ENCODE measurements at regions not wholly inside any gene's neighbourhood (a gene's known extent, or its start where the extent isn't known, plus 50 kb on each side); places are given as distances from the start of the nearest gene placed in this dataset.

DNA sequence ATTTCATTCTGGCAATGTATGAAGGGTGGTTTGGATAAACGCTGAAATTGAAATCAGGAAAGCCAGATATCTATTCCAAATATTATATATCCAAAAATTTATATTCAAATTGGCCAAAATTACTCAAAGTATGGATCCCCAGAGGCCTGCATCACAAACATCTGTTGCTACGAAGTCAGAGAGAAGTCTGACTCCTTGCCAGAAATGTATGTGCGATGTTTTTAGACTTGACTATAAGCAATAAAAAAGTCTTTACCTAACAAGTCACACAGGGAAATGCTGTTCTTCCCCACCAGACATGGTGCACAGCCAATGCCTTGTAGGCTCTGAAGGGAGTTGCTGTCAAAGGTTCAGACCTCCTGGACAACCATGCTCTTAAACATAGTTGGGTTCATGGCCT lies 533.1 kb downstream of the OTOL1 start:
- Mint-ChIP-seq H3K9me3 (peaks cover 18% of the 10 kb centered on the region), H3K27me3 (ENCODE audit: low read depth) (no peaks in the 10 kb centered on the region), H3K4me3 (no peak overlapping the region), H3K4me1 (ENCODE audit: low read depth) (no peaks in the 10 kb centered on the region), H3K36me3 (ENCODE audit: insufficient read depth) (no peaks in the 10 kb centered on the region)
- no peak for ATAC-seq
- no peak for DNase-seq

DNA sequence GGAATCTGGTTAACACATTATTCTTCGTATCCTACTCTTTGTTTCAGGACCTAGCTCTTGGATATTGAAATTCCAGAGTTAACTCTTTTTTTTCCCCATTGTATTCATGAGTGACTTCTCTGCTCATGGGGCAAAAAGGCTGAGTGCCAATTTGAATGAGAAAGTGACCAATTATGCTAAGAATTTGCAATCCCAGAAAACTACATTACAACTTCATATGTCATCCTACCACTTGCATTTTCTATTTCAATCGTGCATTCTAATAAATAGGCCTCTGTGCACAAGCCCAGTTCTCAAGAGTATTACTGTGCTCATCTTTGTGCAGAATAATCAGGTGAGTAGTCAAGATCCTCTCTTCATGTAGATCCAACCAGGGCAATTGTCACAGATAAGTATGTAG lies 537.8 kb downstream of the OTOL1 start:
- peaks cover 12% of the 10 kb centered on the region for H3K9me3 Mint-ChIP-seq
- H3K4me3 Mint-ChIP-seq: no peak overlapping the region
- no peaks in the 10 kb centered on the region for H3K36me3 Mint-ChIP-seq (ENCODE audit: insufficient read depth)
- H3K27me3 Mint-ChIP-seq (ENCODE audit: low read depth): no peaks in the 10 kb centered on the region
- DNase-seq: no peak
- H3K4me1 Mint-ChIP-seq (ENCODE audit: low read depth): no peaks in the 10 kb centered on the region
- no peak for ATAC-seq

DNA sequence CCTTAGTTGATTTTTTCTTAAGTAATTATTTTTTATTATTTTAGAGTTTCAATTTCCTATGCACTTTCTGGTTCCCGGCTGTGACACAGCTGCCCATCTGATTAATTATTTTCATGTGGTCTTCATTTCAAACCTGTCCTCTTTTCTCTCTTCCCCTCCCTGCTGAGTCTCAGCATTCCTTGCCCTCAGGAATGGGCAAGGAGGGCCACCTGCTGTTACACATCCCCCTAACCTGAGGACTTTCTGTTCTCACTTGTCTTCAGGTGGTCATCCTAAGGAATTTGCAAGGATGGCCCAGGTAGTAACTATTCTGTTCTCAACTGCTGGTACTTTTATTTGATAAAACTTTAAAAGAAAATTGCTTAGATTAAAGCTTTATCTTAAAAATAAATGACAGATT lies 545.0 kb downstream of the OTOL1 start:
- H3K27me3 Mint-ChIP-seq (ENCODE audit: low read depth): no peaks in the 10 kb centered on the region
- no peaks in the 10 kb centered on the region for H3K36me3 Mint-ChIP-seq (ENCODE audit: insufficient read depth)
- H3K4me1 Mint-ChIP-seq (ENCODE audit: low read depth): no peaks in the 10 kb centered on the region
- DNase-seq (no peak), ATAC-seq (no peak)
- peaks cover 12% of the 10 kb centered on the region for H3K9me3 Mint-ChIP-seq
- no peak overlapping the region for H3K4me3 Mint-ChIP-seq

DNA sequence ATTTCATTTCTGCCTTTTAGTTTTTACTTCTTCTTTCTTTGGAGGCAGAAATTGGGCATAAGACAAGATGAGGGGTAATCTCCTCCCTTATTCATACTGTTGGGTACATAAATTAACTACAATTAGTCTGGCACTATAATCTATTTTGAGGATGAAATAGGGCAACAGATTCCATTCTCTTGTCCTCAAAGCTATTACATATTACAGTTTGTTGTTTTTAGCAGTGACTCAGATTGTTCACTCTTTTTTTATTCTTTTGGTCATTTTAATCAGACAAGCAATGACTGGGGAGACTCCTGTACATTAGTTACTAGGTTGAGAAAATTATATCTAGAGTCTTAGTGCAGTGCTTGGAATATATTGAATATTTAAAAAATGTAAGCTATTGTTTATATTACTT lies 556.0 kb downstream of the OTOL1 start:
- no peak for DNase-seq
- H3K9me3 Mint-ChIP-seq: peaks cover 20% of the 10 kb centered on the region
- no peaks in the 10 kb centered on the region for H3K4me1 Mint-ChIP-seq (ENCODE audit: low read depth)
- ATAC-seq: no peak
- H3K36me3 Mint-ChIP-seq (ENCODE audit: insufficient read depth): no peaks in the 10 kb centered on the region
- H3K27me3 Mint-ChIP-seq (ENCODE audit: low read depth): no peaks in the 10 kb centered on the region
- no peak overlapping the region for H3K4me3 Mint-ChIP-seq

DNA sequence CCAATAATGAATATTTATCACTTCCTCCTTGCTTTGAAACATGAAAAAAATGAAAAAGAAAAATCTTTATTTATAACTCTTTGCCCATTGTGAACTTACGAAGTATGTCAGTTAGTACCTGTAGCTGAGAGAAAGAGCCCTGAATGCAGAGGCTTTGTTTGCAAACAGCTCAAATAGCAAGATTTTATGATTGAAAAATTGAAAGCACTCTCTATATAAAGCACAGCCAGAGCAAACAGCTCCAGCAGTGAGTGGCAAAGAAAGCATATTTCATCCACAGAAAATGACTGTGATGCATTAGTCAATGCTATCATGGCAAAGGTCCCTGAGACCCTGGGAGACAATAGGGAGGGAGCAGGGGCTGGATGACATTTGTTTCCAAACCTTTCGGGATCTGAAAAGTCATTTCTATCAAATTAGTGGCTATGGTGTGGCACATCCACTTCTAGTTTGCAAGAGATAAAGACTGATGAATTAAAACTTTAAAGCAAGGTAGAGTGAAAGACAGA lies 576.1 kb downstream of the OTOL1 start:
- ATAC-seq: no peak
- Mint-ChIP-seq H3K4me1 (ENCODE audit: low read depth) (no peaks in the 10 kb centered on the region), H3K36me3 (ENCODE audit: insufficient read depth) (no peaks in the 10 kb centered on the region), H3K4me3 (no peak overlapping the region), H3K9me3 (peaks cover 15% of the 10 kb centered on the region), H3K27me3 (ENCODE audit: low read depth) (no peaks in the 10 kb centered on the region)
- DNase-seq: no peak

DNA sequence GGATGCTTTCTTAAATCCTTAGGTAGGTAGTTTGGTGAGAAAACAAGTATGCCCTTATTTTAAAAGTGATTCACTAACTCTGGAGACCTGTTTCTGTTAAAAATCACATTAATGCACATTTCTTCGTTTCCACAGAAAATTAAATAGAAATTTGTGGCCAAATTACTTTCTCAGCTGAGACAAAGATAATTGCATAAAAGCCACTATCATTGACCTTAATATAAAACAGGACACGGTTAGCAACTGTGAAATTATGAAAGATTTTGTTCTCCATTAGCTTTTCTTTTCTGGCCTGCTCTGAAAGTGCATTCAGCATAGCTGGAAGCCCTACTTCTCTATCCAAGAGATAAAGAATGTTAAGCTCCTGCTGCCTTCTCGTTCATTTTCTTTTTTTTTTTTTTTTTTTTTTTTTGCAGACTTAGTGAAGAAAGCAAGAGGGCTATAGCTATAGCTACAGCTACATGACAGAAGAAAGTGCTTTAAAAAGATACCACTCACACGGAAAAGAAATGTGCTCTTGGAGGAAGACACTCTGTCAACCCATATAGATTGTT lies 576.9 kb downstream of the OTOL1 start:
- no peak for ATAC-seq
- no peaks in the 10 kb centered on the region for H3K4me1 Mint-ChIP-seq (ENCODE audit: low read depth)

DNA sequence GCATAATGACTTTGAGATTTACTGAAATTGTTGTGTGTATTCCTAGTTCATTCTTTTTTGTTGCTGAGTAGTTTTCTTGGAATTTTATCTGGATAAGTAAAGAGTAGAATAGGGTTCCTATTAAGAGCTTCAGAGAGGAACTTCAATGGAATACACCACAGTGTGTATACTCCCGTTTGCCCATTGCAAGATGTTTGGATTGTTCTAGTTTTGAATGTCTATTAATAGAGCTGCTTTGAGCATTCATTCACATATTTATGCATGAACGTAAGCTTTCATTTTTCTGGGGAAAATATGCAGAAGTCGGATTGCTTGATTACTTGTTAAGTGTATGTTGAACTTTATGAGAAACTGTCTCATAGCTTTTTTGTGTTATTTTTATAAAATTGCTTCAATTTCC lies 580.5 kb downstream of the OTOL1 start:
- H3K27me3 Mint-ChIP-seq (ENCODE audit: low read depth): no peaks in the 10 kb centered on the region
- H3K36me3 Mint-ChIP-seq (ENCODE audit: insufficient read depth): no peaks in the 10 kb centered on the region
- DNase-seq (no peak), ATAC-seq (no peak)
- H3K4me3 Mint-ChIP-seq: no peak overlapping the region
- H3K4me1 Mint-ChIP-seq (ENCODE audit: low read depth): no peaks in the 10 kb centered on the region
- H3K9me3 Mint-ChIP-seq: peaks cover 16% of the 10 kb centered on the region

More for the DNA sequence above, 576.9 kb downstream of the OTOL1 start:
- peaks cover 20% of the 10 kb centered on the region for H3K9me3 Mint-ChIP-seq
- H3K27me3 Mint-ChIP-seq (ENCODE audit: low read depth): no peaks in the 10 kb centered on the region
- DNase-seq: no peak
- H3K4me3 Mint-ChIP-seq: no peak overlapping the region
- H3K36me3 Mint-ChIP-seq (ENCODE audit: insufficient read depth): no peaks in the 10 kb centered on the region

DNA sequence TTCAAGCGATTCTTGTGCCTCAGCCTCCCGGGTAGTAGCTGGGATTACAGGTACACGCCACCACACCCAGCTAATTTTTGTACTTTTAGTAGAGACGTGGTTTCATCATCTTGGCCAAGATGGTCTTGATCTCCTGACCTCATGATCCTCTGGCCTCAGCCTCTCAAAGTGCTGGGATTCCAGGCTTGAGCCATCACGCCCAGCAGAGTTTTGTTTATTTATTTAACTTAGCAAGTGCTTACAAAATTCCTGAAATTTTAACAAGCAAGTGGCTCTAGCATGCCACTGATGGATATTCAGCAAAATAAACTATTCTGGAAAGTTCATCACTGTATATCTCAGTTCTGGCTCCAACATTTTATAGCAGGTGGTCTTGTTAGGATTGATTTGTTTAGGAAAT lies 585.9 kb downstream of the OTOL1 start:
- DNase-seq (no peak), ATAC-seq (no peak)
- Mint-ChIP-seq H3K4me3 (no peak overlapping the region), H3K27me3 (ENCODE audit: low read depth) (no peaks in the 10 kb centered on the region), H3K4me1 (ENCODE audit: low read depth) (no peaks in the 10 kb centered on the region), H3K9me3 (peaks cover 12% of the 10 kb centered on the region), H3K36me3 (ENCODE audit: insufficient read depth) (no peaks in the 10 kb centered on the region)

DNA sequence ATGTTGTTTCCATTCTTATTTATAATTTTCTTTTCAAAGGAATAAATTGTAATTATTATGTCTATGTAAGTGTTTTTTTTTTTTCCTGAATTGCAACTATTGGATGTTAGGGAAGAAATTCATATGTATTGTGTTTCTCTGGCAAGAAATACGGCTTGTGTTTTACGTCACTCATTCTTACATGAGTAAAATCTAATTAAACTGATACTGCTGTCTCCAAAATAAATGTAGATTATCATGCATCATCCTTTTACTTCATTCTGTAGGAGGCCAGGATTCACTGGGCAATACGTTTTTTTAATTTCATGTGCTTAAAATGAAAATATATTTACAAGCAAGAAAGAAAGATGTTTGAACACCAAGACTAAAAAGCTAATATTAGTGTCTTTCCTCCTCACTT lies 590.8 kb downstream of the OTOL1 start:
- no peak overlapping the region for H3K4me3 Mint-ChIP-seq
- H3K4me1 Mint-ChIP-seq (ENCODE audit: low read depth): no peaks in the 10 kb centered on the region
- H3K9me3 Mint-ChIP-seq: peaks cover 17% of the 10 kb centered on the region
- no peaks in the 10 kb centered on the region for H3K36me3 Mint-ChIP-seq (ENCODE audit: insufficient read depth)
- H3K27me3 Mint-ChIP-seq (ENCODE audit: low read depth): no peaks in the 10 kb centered on the region
- DNase-seq (no peak), ATAC-seq (no peak)

DNA sequence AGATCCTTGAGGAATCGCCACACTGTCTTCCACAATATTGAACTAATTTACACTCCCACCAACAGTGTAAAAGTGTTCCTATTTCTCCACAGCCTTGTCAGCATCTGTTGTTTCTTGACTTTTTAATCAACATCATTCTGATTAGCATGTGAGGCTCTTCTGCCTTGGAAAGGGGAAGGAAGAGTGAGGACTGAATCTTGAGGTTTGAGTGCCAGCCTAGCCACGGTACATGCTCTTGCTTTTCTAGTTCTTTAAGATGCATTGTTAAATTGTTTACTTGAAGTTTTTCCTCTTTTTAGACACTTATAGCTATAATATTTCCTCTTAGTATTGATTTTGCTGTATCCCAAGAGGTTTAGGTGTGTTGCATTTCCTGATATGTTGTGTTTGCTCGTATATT lies 596.1 kb downstream of the OTOL1 start:
- Mint-ChIP-seq H3K4me3 (no peak overlapping the region), H3K9me3 (peaks cover 19% of the 10 kb centered on the region), H3K36me3 (ENCODE audit: insufficient read depth) (no peaks in the 10 kb centered on the region), H3K27me3 (ENCODE audit: low read depth) (no peaks in the 10 kb centered on the region), H3K4me1 (ENCODE audit: low read depth) (no peaks in the 10 kb centered on the region)
- no peak for DNase-seq
- no peak for ATAC-seq

DNA sequence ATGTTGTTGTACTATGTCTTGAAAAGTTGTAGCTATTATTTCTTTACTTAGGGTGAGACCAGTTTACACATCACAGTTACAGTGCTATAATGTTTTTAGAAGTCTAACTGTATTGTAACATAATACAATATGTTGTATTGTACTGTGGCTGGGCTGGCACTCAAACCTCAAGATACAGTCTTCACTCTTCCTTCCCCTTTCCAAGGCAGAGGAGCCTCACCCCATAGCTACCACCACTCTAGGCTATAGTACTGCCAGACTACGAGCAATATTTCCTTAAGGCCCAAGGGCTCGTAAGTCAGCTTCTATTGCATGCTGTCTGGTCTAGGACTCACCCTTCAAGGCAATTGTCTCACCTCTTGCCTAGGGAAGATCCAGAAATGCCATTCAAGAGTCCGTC lies 597.7 kb downstream of the OTOL1 start:
- H3K4me3 Mint-ChIP-seq: no peak overlapping the region
- ATAC-seq (no peak), DNase-seq (no peak)
- H3K4me1 Mint-ChIP-seq (ENCODE audit: low read depth): no peaks in the 10 kb centered on the region
- H3K27me3 Mint-ChIP-seq (ENCODE audit: low read depth): no peaks in the 10 kb centered on the region
- H3K36me3 Mint-ChIP-seq (ENCODE audit: insufficient read depth): no peaks in the 10 kb centered on the region
- peaks cover 17% of the 10 kb centered on the region for H3K9me3 Mint-ChIP-seq

DNA sequence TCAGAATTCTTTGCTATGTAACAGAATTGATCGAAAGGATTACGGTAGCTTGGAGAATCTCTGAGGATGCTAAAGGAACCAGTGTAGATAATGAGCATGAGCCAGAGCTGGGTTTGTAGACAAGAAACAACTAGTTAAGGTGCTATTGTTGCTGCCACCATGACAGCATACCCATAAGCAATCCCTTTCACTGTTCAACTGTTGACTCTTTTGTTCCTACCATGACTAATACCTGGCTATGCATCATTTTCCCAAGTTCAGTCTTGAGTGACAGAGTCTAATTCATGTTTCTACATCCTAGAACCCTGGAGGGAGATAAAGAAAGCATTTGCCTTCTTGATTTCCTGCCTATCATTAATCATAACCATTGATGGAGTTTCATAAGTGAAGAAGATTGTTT lies 600.3 kb downstream of the OTOL1 start:
- Mint-ChIP-seq H3K9me3 (peaks cover 13% of the 10 kb centered on the region), H3K27me3 (ENCODE audit: low read depth) (no peaks in the 10 kb centered on the region), H3K36me3 (ENCODE audit: insufficient read depth) (no peaks in the 10 kb centered on the region), H3K4me3 (no peak overlapping the region), H3K4me1 (ENCODE audit: low read depth) (no peaks in the 10 kb centered on the region)
- ATAC-seq (no peak), DNase-seq (no peak)

DNA sequence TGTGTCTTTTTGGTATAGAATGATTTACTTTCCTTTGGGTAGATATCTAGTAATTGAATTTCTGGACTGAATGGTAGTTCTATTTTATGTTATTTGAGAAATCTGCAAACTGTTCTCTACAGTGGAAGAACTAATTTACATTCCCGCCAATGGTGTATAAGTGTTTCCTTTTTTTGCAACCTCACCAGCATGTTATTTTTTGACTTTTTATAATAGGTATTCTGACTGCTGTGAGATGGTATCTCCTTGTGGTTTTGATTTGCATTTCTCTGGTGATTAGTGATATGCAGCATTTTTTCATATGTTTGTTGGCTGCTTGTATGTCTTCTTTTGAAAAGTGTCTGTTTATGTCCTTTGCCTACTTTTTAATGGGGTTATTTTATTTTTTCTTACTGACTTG lies 607.2 kb downstream of the OTOL1 start:
- H3K4me3 Mint-ChIP-seq: no peak overlapping the region
- no peaks in the 10 kb centered on the region for H3K27me3 Mint-ChIP-seq (ENCODE audit: low read depth)
- H3K36me3 Mint-ChIP-seq (ENCODE audit: insufficient read depth): no peaks in the 10 kb centered on the region
- ATAC-seq: no peak
- no peaks in the 10 kb centered on the region for H3K4me1 Mint-ChIP-seq (ENCODE audit: low read depth)
- DNase-seq: no peak
- peaks cover 9% of the 10 kb centered on the region for H3K9me3 Mint-ChIP-seq

DNA sequence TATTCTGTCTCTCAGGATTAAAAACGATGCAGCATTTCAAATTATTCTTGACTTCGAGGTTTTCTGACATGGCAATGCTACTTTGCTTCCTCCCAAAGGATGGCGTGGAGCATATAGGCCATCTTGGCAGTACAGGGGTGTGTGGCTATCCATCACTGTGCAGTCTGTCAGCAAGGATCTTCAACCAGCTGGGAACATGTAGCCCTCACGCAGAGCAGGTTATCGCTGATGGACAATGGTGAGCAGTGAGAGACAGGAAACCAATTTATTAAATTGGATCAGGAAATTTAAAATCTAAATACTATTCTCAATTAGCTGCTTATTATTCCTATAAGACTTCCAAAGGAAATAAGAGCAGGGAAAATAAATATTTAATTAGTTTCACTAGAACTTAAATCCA lies 615.3 kb downstream of the OTOL1 start:
- Mint-ChIP-seq H3K36me3 (ENCODE audit: insufficient read depth) (no peaks in the 10 kb centered on the region), H3K4me1 (ENCODE audit: low read depth) (no peaks in the 10 kb centered on the region), H3K27me3 (ENCODE audit: low read depth) (no peaks in the 10 kb centered on the region), H3K4me3 (no peak overlapping the region), H3K9me3 (no peaks in the 10 kb centered on the region)
- ATAC-seq (no peak), DNase-seq (no peak)

DNA sequence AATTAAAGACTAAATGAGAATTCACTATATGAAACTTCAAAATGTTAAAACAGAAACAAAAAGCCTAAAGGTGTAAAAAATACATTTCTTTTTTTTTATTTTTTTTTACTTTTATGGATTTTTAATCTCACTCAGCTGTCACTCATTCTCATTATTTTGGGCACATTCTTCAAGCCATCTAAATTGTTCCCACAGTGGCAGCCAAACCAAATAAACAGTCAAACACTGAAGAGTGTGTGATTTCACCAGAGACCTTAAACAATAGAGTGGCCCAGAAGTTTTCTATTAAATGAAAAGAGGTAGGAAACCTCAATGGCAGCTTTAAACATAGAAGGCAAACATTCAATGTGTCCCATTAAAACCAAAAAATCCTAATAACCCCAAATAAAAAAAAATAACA lies 616.1 kb downstream of the OTOL1 start:
- no peak for DNase-seq
- Mint-ChIP-seq H3K36me3 (ENCODE audit: insufficient read depth) (no peaks in the 10 kb centered on the region), H3K4me1 (ENCODE audit: low read depth) (no peaks in the 10 kb centered on the region), H3K27me3 (ENCODE audit: low read depth) (no peaks in the 10 kb centered on the region), H3K9me3 (no peaks in the 10 kb centered on the region), H3K4me3 (no peak overlapping the region)
- no peak for ATAC-seq

DNA sequence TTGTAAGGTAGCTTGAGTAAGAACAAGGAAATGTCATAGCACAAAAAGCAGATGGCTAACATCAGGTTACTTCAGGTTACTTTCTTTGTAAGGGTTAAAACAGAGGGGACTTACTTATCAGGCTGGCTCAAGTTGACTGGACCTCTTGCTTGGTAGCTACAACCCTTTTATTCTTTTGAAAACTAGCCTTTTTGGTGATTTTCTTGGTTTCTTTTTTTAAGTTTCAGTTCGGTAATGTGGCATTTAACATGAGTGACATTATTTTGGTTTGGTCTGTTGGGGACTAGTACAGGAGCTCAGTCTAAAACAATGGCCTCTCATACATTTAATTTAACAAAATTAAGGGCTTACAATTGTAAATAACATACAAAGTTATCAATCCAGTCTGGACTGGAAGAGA lies 621.4 kb downstream of the OTOL1 start:
- Mint-ChIP-seq H3K9me3 (no peaks in the 10 kb centered on the region), H3K36me3 (ENCODE audit: insufficient read depth) (no peaks in the 10 kb centered on the region), H3K27me3 (ENCODE audit: low read depth) (no peaks in the 10 kb centered on the region), H3K4me1 (ENCODE audit: low read depth) (no peaks in the 10 kb centered on the region), H3K4me3 (no peak overlapping the region)
- ATAC-seq (no peak), DNase-seq (no peak)

Measured in activated T-cell treated with anti-CD3 and anti-CD28 coated beads, Interleukin-2, amount 50 U/mL, for 4 hours (primary cell).